HL-60 (cell line): ENCODE measurements at regions not wholly inside any gene's neighbourhood (a gene's known extent, or its start where the extent isn't known, plus 50 kb on each side); places are given as distances from the start of the nearest gene placed in this dataset.

ENCODE experiments used
- POLR2AphosphoS5 ChIP-seq: IDR thresholded peaks from 2 replicates; pipeline ENCODE4 v1.6.1; 2012; ENCODE audit warnings: low read depth
- SPI1 ChIP-seq: IDR thresholded peaks from 2 replicates; pipeline ENCODE4 v1.6.1; 2012; ENCODE audit warnings: low read depth, mild to moderate bottlenecking, borderline replicate concordance
- TF ChIP-seq, protein P1 (sequence below): IDR thresholded peaks from one replicate; pipeline ENCODE4 v1.5.1; 2011; ENCODE audit warnings: low read length, control low read depth, inconsistent platforms; ENCODE audit not compliant: insufficient read depth
- TF ChIP-seq, protein P2 (sequence below): IDR thresholded peaks from 2 replicates; pipeline ENCODE4 v1.6.1; 2012; ENCODE audit warnings: low read depth; ENCODE audit not compliant: insufficient replicate concordance

DNA sequence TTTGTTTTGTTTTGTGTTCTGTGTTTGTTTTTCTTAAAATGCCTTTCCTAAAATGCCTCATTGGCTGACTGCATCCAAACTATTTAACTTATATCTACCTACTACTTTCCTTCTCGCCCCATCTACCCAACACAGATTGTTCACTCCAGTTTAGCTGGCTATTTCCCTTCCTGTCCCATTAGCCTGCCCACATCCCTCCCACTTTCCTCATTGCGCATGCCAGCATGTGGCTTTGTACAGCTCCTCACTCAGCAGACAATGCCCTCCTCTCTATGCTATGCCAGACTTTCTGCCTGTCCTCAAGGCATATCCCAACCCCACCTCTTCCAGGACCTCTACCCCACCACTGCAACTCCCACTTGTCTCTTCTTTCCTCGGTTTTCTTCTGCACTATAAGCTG is 94.7 kb upstream of the C1orf21 start:
- TF ChIP-seq, protein P1, sequence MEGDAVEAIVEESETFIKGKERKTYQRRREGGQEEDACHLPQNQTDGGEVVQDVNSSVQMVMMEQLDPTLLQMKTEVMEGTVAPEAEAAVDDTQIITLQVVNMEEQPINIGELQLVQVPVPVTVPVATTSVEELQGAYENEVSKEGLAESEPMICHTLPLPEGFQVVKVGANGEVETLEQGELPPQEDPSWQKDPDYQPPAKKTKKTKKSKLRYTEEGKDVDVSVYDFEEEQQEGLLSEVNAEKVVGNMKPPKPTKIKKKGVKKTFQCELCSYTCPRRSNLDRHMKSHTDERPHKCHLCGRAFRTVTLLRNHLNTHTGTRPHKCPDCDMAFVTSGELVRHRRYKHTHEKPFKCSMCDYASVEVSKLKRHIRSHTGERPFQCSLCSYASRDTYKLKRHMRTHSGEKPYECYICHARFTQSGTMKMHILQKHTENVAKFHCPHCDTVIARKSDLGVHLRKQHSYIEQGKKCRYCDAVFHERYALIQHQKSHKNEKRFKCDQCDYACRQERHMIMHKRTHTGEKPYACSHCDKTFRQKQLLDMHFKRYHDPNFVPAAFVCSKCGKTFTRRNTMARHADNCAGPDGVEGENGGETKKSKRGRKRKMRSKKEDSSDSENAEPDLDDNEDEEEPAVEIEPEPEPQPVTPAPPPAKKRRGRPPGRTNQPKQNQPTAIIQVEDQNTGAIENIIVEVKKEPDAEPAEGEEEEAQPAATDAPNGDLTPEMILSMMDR: no peak
- TF ChIP-seq SPI1: no peak
- TF ChIP-seq, protein P2, sequence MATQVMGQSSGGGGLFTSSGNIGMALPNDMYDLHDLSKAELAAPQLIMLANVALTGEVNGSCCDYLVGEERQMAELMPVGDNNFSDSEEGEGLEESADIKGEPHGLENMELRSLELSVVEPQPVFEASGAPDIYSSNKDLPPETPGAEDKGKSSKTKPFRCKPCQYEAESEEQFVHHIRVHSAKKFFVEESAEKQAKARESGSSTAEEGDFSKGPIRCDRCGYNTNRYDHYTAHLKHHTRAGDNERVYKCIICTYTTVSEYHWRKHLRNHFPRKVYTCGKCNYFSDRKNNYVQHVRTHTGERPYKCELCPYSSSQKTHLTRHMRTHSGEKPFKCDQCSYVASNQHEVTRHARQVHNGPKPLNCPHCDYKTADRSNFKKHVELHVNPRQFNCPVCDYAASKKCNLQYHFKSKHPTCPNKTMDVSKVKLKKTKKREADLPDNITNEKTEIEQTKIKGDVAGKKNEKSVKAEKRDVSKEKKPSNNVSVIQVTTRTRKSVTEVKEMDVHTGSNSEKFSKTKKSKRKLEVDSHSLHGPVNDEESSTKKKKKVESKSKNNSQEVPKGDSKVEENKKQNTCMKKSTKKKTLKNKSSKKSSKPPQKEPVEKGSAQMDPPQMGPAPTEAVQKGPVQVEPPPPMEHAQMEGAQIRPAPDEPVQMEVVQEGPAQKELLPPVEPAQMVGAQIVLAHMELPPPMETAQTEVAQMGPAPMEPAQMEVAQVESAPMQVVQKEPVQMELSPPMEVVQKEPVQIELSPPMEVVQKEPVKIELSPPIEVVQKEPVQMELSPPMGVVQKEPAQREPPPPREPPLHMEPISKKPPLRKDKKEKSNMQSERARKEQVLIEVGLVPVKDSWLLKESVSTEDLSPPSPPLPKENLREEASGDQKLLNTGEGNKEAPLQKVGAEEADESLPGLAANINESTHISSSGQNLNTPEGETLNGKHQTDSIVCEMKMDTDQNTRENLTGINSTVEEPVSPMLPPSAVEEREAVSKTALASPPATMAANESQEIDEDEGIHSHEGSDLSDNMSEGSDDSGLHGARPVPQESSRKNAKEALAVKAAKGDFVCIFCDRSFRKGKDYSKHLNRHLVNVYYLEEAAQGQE: no peak
- no peak for TF ChIP-seq POLR2AphosphoS5
